ENCODE measurements at regions not wholly inside any gene's neighbourhood (a gene's known extent, or its start where the extent isn't known, plus 50 kb on each side); places are given as distances from the start of the nearest gene placed in this dataset.

DNA sequence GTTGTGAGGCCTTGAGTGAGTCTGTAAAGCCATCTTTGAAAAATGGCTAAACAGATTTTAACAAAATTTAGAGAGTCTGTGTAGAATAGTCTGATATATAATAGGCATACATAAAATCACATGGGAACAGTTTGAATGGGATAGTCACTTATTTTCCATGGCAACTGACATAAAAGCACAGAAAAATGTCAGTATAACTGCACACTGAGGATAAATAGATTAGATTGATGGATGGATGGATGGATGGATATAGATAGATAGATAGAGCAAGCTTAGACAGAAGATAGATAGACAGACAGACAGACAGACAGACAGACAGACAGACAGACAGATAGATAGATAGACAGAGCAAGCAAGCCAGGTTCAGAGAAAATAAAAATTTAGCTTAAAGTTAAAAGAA is 660.2 kb upstream of the API5 start:
- Histone ChIP-seq H3K36me3 (no peaks in the 10 kb centered on the region), H3K27me3 (no peaks in the 10 kb centered on the region), H3K27ac (no peak overlapping the region), H3K9me3 (peaks cover 0 to 8% of the 10 kb centered on the region in 2 donors), H3K4me1 (no peaks in the 10 kb centered on the region), H3K4me3 (no peak overlapping the region)
- intact Hi-C loops (cut with DNase I; ENCODE audit: low total_unique reads) = no loop called here
- DNase-seq (ENCODE audit: low spot score in 2 of 2) = no peak
- TF ChIP-seq, protein P1, sequence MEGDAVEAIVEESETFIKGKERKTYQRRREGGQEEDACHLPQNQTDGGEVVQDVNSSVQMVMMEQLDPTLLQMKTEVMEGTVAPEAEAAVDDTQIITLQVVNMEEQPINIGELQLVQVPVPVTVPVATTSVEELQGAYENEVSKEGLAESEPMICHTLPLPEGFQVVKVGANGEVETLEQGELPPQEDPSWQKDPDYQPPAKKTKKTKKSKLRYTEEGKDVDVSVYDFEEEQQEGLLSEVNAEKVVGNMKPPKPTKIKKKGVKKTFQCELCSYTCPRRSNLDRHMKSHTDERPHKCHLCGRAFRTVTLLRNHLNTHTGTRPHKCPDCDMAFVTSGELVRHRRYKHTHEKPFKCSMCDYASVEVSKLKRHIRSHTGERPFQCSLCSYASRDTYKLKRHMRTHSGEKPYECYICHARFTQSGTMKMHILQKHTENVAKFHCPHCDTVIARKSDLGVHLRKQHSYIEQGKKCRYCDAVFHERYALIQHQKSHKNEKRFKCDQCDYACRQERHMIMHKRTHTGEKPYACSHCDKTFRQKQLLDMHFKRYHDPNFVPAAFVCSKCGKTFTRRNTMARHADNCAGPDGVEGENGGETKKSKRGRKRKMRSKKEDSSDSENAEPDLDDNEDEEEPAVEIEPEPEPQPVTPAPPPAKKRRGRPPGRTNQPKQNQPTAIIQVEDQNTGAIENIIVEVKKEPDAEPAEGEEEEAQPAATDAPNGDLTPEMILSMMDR (IDR thresholded peaks at IDR 0.05) = no peak
- TF ChIP-seq POLR2A (IDR thresholded peaks at IDR 0.05) (no peak), POLR2AphosphoS5 (IDR thresholded peaks at IDR 0.05) (no peak)

DNA sequence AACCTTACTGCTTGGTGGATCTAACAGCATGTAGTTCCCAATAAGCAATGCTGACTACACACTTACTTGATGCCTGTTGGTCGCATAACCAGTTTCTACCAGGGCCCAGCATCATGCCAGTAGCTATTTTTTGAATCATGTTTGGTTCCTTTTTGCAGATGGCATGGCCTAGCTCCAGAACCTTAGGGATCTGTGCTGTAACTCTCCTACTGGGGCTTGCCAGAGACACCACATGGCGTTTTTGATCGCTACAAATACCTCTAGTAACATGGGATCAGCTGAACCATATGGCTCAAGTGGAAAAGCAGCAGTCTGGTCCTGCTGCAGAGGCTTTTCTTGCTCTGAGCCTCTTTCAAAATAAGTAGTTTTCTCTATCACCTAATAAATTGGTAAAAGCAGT is 654.6 kb upstream of the API5 start:
- TF ChIP-seq POLR2A (IDR thresholded peaks at IDR 0.05) (no peak), POLR2AphosphoS5 (IDR thresholded peaks at IDR 0.05) (no peak)
- Histone ChIP-seq H3K27me3 (no peaks in the 10 kb centered on the region), H3K4me3 (no peak overlapping the region), H3K27ac (no peak overlapping the region), H3K9me3 (peaks cover 0 to 8% of the 10 kb centered on the region in 2 donors), H3K36me3 (no peaks in the 10 kb centered on the region), H3K4me1 (no peaks in the 10 kb centered on the region)
- intact Hi-C loops (cut with DNase I; ENCODE audit: low total_unique reads) = no loop called here
- no peak for DNase-seq (ENCODE audit: low spot score in 2 of 2)

- intact Hi-C loops (cut with DNase I; ENCODE audit: low total_unique reads) = no loop called here
- no peaks in the 10 kb centered on the region for H3K36me3 ChIP-seq
- no peak for DNase-seq (ENCODE audit: low spot score in 2 of 2)
- TF ChIP-seq, protein P1 (IDR thresholded peaks at IDR 0.05) = no peak
- no peak for TF ChIP-seq POLR2AphosphoS5 (IDR thresholded peaks at IDR 0.05)
- TF ChIP-seq POLR2A (IDR thresholded peaks at IDR 0.05) = no peak
- no peaks in the 10 kb centered on the region for H3K4me1 ChIP-seq
- H3K27me3 ChIP-seq = no peaks in the 10 kb centered on the region
- no peak overlapping the region for H3K4me3 ChIP-seq
- no peaks in the 10 kb centered on the region for H3K9me3 ChIP-seq
- no peak overlapping the region for H3K27ac ChIP-seq
These were observed 649.9 kb upstream of the API5 start for GRCh38 chr11:42661942-42662341.

DNA sequence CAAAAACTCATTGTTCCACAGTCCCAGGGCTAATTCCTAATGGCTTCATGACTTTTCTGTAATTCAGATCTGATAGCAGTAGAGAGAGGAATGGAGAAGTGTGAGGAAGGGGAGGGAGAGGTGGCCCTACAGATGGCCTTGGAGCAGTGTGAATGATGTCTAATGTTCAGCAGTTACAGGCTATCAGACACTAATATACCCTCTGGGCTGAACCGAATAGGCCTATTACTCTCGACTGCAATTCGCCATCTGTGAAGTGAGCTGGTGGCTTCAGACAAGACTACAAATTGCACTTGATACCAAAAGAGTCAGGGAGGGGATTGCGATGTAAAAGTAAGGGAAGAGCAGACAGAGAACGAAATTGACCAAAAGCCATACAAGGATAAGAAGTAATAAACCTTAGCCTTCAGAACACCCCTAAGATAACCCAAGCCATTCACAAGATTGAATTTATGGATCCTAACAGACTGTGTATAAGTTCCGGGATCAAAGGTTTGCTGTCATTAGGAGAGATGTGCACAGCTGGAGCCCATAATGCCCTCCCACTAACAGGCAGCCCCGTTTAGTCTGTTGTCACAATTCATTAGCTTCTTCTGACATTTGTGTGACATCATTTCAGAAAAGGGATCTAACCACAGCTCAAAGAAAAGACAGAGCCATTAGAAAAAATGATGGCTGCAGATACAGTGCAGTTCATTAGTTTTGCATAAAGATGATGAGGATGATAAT is 642.4 kb upstream of the API5 start:
- no peaks in the 10 kb centered on the region for H3K36me3 ChIP-seq
- no peaks in the 10 kb centered on the region for H3K9me3 ChIP-seq
- no peaks in the 10 kb centered on the region for H3K27me3 ChIP-seq
- no peak for TF ChIP-seq POLR2AphosphoS5 (IDR thresholded peaks at IDR 0.05)
- no peak for TF ChIP-seq POLR2A (IDR thresholded peaks at IDR 0.05)
- TF ChIP-seq, protein P1 (IDR thresholded peaks at IDR 0.05) = no peak
- no peak overlapping the region for H3K4me3 ChIP-seq
- no peak overlapping the region for H3K27ac ChIP-seq
- H3K4me1 ChIP-seq = no peaks in the 10 kb centered on the region
- DNase-seq (ENCODE audit: low spot score in 2 of 2) = no peak
- intact Hi-C loops (cut with DNase I; ENCODE audit: low total_unique reads) = no loop called here

DNA sequence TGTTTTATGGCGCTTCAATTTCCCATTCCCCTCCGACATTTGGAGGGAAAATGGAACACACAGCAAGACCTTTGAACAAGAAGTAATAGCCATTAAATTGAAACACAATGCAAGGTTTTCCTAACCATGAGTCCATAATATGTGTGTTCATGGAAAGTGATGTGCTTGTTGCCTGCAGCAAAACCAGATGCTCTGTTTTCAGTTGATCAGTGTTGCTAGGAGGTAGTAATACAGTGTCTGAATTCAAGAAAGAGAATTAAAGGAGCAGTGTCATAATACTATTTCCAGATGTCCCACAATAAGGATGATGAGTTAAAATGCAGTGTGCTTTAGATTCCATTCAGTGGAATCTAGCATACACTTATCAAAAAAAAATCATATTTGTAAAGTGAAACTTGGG is 637.4 kb upstream of the API5 start:
- TF ChIP-seq POLR2AphosphoS5 (IDR thresholded peaks at IDR 0.05) = no peak
- no peak for TF ChIP-seq POLR2A (IDR thresholded peaks at IDR 0.05)
- TF ChIP-seq, protein P1 (IDR thresholded peaks at IDR 0.05) = no peak
- intact Hi-C loops (cut with DNase I; ENCODE audit: low total_unique reads) = no loop called here

More for the DNA sequence above, 637.4 kb upstream of the API5 start:
- Histone ChIP-seq H3K27ac (no peak overlapping the region), H3K9me3 (no peaks in the 10 kb centered on the region), H3K4me1 (no peaks in the 10 kb centered on the region), H3K27me3 (no peaks in the 10 kb centered on the region), H3K36me3 (no peaks in the 10 kb centered on the region), H3K4me3 (no peak overlapping the region)
- DNase-seq (ENCODE audit: low spot score in 2 of 2) = no peak
